HEK293T (cell line): ENCODE measurements at regions not wholly inside any gene's neighbourhood (a gene's known extent, or its start where the extent isn't known, plus 50 kb on each side); places are given as distances from the start of the nearest gene placed in this dataset.

ENCODE experiments used
- ARNT ChIP-seq: fragments of 450-650 bp; IDR thresholded peaks from 2 replicates; pipeline ENCODE4 v1.6.1; 2017; ENCODE audit warnings: mild to moderate bottlenecking
- BHLHE40 ChIP-seq: fragments of 450-650 bp; IDR thresholded peaks from 2 replicates; pipeline ENCODE4 v1.6.1; 2016; ENCODE audit warnings: mild to moderate bottlenecking, moderate library complexity, borderline replicate concordance
- CTBP1 ChIP-seq: fragments of 450-650 bp; IDR thresholded peaks from 2 replicates; pipeline ENCODE4 v1.6.1; 2016; ENCODE audit warnings: borderline replicate concordance
- FOXA1 ChIP-seq: fragments of 450-650 bp; IDR thresholded peaks from 2 replicates; pipeline ENCODE4 v1.6.1; 2016; ENCODE audit warnings: mild to moderate bottlenecking
- FOXK2 ChIP-seq: fragments of 450-650 bp; IDR thresholded peaks from 2 replicates; pipeline ENCODE4 v1.6.1; 2016; ENCODE audit warnings: mild to moderate bottlenecking
- FOXM1 ChIP-seq: fragments of 450-650 bp; IDR thresholded peaks from 2 replicates; pipeline ENCODE4 v1.6.1; 2017; ENCODE audit warnings: mild to moderate bottlenecking, borderline replicate concordance
- L3MBTL2 ChIP-seq: fragments of 450-650 bp; conservative IDR thresholded peaks from 2 replicates; pipeline ENCODE4 v1.6.1; 2016; ENCODE audit warnings: mild to moderate bottlenecking
- PKNOX1 ChIP-seq: fragments of 450-650 bp; IDR thresholded peaks from 2 replicates; pipeline ENCODE4 v1.6.1; 2016
- SP1 ChIP-seq: fragments of 450-650 bp; IDR thresholded peaks from 2 replicates; pipeline ENCODE4 v1.6.1; 2017

GRCh38 chr6:113763876-113764275, 93.3 kb upstream of the MARCKS start:
- TF ChIP-seq ARNT (no peak), BHLHE40 (no peak), SP1 (no peak), FOXK2 (no peak), FOXA1 (no peak), L3MBTL2 (no peak), PKNOX1 (no peak), CTBP1 (no peak), FOXM1 (no peak)
